GM20000 (cell line): ENCODE measurements at regions not wholly inside any gene's neighbourhood (a gene's known extent, or its start where the extent isn't known, plus 50 kb on each side); places are given as distances from the start of the nearest gene placed in this dataset.

Source experiments
- DNase-seq: peaks from one replicate; pipeline ENCODE4 v3.0.0; 2012; ENCODE audit warnings: low spot score
- TF ChIP-seq, protein P1 (sequence below): IDR thresholded peaks from 2 replicates; pipeline ENCODE4 v1.5.1; 2012; ENCODE audit warnings: mild to moderate bottlenecking, control low read depth; ENCODE audit errors: extremely low read depth, missing control alignments

DNA sequence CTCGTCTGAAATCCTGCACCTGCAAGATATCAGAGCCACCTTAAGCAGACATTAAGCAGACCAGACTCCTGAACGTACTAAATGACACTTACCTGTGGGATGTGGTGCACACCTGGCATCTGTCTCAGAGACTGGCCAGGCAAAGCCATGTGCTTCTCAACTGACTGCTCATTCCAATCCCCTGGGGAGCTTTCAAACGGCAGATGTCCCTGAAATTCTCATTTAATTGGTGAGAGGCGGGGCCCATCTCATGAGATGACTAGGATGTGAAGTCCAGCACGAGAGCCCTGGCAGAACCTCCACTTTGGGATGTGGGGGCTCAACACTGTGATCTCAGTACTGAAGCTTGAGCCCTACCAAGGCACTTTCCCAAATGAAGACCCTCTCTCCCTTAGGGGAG lies 84.9 kb upstream of the HMGXB4 start:
- TF ChIP-seq, protein P1, sequence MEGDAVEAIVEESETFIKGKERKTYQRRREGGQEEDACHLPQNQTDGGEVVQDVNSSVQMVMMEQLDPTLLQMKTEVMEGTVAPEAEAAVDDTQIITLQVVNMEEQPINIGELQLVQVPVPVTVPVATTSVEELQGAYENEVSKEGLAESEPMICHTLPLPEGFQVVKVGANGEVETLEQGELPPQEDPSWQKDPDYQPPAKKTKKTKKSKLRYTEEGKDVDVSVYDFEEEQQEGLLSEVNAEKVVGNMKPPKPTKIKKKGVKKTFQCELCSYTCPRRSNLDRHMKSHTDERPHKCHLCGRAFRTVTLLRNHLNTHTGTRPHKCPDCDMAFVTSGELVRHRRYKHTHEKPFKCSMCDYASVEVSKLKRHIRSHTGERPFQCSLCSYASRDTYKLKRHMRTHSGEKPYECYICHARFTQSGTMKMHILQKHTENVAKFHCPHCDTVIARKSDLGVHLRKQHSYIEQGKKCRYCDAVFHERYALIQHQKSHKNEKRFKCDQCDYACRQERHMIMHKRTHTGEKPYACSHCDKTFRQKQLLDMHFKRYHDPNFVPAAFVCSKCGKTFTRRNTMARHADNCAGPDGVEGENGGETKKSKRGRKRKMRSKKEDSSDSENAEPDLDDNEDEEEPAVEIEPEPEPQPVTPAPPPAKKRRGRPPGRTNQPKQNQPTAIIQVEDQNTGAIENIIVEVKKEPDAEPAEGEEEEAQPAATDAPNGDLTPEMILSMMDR = no peak
- no peak for DNase-seq

DNA sequence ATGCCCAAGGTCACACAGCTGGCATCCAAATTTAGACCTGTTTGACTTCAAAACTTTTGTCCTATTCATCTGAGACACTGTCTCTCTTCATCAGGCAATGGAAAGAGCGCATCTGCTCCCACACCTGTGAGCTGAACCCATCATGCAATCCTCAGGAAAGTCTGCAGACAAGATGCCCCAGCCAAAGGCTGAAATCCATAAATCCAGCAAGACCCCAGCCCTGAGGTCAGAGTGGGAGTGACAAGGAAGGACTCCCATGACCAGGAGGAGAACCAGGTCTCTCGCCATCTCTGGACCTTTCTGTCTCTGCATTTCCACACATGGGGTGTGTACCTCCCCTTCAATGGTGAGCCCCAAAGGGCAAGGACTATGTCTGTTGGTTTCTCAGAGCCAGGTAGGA lies 83.6 kb upstream of the HMGXB4 start:
- TF ChIP-seq, protein P1 = no peak
- no peak for DNase-seq

DNA sequence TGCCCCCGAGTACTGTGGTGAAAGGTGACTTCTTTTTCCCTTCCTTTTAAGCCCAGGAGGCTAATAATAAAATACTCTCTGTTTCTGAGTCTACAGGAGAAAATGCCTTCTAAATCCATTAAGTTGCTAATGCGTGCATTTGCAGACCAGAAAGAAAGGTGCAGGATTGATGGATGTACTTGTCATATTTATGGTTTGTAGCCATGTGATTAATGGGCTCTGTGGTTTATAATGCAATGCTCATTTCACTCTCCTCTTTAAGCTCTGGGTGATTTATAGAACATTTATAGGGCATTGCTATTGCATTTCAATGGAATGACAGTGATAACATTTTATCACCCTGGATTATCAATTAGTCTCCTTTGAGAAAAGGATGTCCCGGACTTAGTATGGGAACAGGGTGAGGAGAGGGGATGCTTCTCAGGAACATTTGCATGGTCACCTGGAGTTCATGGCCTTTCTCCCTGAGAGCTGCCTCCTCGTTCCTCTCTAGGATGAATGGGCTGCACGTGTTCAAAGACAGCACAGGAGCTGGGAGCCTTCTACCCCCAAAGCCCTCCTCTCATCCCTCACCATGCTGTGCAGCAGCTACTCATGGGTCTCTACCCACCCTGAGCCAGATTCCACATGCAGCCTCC lies 82.8 kb upstream of the HMGXB4 start:
- DNase-seq = no peak

DNA sequence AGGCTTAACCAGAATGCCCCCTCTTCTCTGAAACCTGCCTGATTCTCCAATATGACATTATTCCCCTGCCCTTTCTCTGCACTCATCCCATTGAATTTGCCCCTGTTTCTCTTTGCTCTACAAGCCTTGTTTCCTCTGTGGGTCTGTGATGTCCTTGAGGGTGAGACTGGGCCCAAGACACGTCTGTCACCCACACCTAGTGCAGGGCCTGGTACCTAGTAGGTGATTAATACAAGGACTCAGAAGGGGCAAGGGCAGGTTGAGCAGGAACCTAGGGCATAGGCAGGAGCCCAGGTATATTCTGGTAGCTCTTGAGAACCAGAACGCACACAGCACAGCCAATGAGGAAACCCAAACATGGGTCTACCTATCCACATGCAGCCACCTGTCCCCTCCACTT lies 81.9 kb upstream of the HMGXB4 start:
- TF ChIP-seq, protein P1 = no peak
- no peak for DNase-seq

More for the DNA sequence above, 82.8 kb upstream of the HMGXB4 start:
- TF ChIP-seq, protein P1 = no peak

GRCh38 chr22:35177811-35178210 lies 79.5 kb upstream of the HMGXB4 start:
- TF ChIP-seq, protein P1 = no peak
- DNase-seq = no peak

DNA sequence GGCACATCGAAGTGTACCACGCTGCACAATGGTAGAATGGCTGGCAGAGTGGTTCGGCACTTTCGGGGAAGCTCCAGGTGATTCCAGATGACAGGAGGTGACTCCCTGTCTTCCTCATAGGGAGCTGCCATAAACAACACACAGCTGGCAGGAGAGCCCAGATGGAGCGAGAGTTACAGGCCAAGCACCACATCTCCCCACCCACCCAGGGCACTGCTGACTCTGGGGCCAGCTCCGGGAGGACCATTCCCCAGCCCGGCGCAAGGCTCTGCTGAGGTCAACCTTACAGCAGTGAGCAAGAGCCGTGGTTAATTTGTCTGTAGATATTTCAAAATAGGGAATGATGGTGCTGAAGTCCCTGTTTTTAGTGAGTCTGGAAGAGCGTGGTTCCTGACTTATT lies 78.8 kb upstream of the HMGXB4 start:
- TF ChIP-seq, protein P1 = no peak
- no peak for DNase-seq

- no peak for DNase-seq
- TF ChIP-seq, protein P1 = no peak
Observed at GRCh38 chr22:35183917-35184316, 73.4 kb upstream of the HMGXB4 start.
